GM20431 (cell line): ENCODE measurements at regions not wholly inside any gene's neighbourhood (a gene's known extent, or its start where the extent isn't known, plus 50 kb on each side); places are given as distances from the start of the nearest gene placed in this dataset.

Experiments used
- in situ Hi-C: fragments of 300-500 bp; cut with MseI, MboI; formaldehyde crosslinking; loops from one replicate; pipeline ENCODE4 v1.15.0; 2020; ENCODE audit warnings: low sequenced_read_pairs; ENCODE audit not compliant: unreplicated experiment

GRCh38 chr1:58430421-58431275, 115.9 kb downstream of the OMA1 start:
- in situ Hi-C loops: no loop called here

GRCh38 chr1:58426918-58427317, 119.6 kb downstream of the OMA1 start:
- in situ Hi-C loops: no loop called here

GRCh38 chr1:58422436-58422835, 124.1 kb downstream of the OMA1 start:
- in situ Hi-C loops: no loop called here

GRCh38 chr1:58418283-58419228, 128.0 kb downstream of the OMA1 start:
- in situ Hi-C loops: no loop called here

GRCh38 chr1:58412071-58412580, 134.4 kb downstream of the OMA1 start:
- in situ Hi-C loops: no loop called here

GRCh38 chr1:58409890-58410289, 136.6 kb downstream of the OMA1 start:
- in situ Hi-C loops: no loop called here

GRCh38 chr1:58409336-58409735, 137.2 kb downstream of the OMA1 start:
- in situ Hi-C loops: no loop called here

GRCh38 chr1:58406301-58407071, 140.0 kb downstream of the OMA1 start:
- in situ Hi-C loops: no loop called here

- in situ Hi-C loops: no loop called here
Measured at GRCh38 chr1:58405660-58406059, 140.9 kb downstream of the OMA1 start.

- in situ Hi-C loops: no loop called here
Measured at GRCh38 chr1:58403894-58404293, 142.6 kb downstream of the OMA1 start.

GRCh38 chr1:58402444-58402843, 144.1 kb downstream of the OMA1 start:
- in situ Hi-C loops: no loop called here

GRCh38 chr1:58401991-58402390, 144.5 kb downstream of the OMA1 start:
- in situ Hi-C loops: no loop called here

GRCh38 chr1:58399176-58399575, 147.3 kb downstream of the OMA1 start:
- in situ Hi-C loops: no loop called here

GRCh38 chr1:58398714-58399113, 147.8 kb downstream of the OMA1 start:
- in situ Hi-C loops: no loop called here

- in situ Hi-C loops: no loop called here
Measured at GRCh38 chr1:58397187-58397820, 149.2 kb downstream of the OMA1 start.

- in situ Hi-C loops: no loop called here
Measured at GRCh38 chr1:58396150-58396549, 150.4 kb downstream of the OMA1 start.

GRCh38 chr1:58395355-58395754, 151.2 kb downstream of the OMA1 start:
- in situ Hi-C loops: no loop called here

- in situ Hi-C loops: no loop called here
Measured at GRCh38 chr1:58392083-58392482, 154.4 kb downstream of the OMA1 start.

GRCh38 chr1:58391514-58391913, 155.0 kb downstream of the OMA1 start:
- in situ Hi-C loops: no loop called here

- in situ Hi-C loops: no loop called here
Measured at GRCh38 chr1:58391056-58391455, 155.5 kb downstream of the OMA1 start.
